Spleen (tissue), 11 donors: ENCODE measurements at regions not wholly inside any gene's neighbourhood (a gene's known extent, or its start where the extent isn't known, plus 50 kb on each side); places are given as distances from the start of the nearest gene placed in this dataset.

Experiments used
- DNase-seq: peaks from one replicate; pipeline ENCODE4 v3.0.0-alpha.2; 2020
- H3K27ac ChIP-seq, 8 donors: fragments of 200-600 bp; sonication (generic) in 7 of 8; 1 replicate in 4 of 8; 2 replicates in 4 of 8; pipeline versions ENCODE4 v1.5.0 to v1.8.0; 2016 to 2021; ENCODE audit warnings: inconsistent platforms in 4 of 8, mild to moderate bottlenecking in 4 of 8, moderate library complexity in 1 of 8
- H3K27me3 ChIP-seq, 7 donors: fragments of 200-600 bp; sonication (generic) in 6 of 7; replicated peaks in 1 of 7; 1 replicate in 4 of 7; 2 replicates in 3 of 7; pipeline versions ENCODE4 v1.5.0 to v1.8.0; 2016 to 2021; ENCODE audit warnings: inconsistent platforms in 3 of 7, mild to moderate bottlenecking in 1 of 7
- H3K36me3 ChIP-seq, 6 donors: fragments of 200-600 bp; sonication (generic) in 5 of 6; 1 replicate in 4 of 6; 2 replicates in 2 of 6; pipeline versions ENCODE4 v1.5.0 to v1.8.0; 2016 to 2021; ENCODE audit warnings: inconsistent platforms in 2 of 6
- H3K4me1 ChIP-seq, 6 donors: fragments of 200-600 bp; sonication (generic) in 5 of 6; 1 replicate in 3 of 6; 2 replicates in 3 of 6; pipeline versions ENCODE4 v1.5.0 to v1.8.0; 2016 to 2021; ENCODE audit warnings: inconsistent platforms in 3 of 6
- H3K4me3 ChIP-seq, 8 donors: fragments of 200-600 bp; sonication (generic) in 7 of 8; 1 replicate in 4 of 8; 2 replicates in 4 of 8; pipeline versions ENCODE4 v1.5.0 to v1.8.0; 2016 to 2021; ENCODE audit warnings: inconsistent platforms in 4 of 8, mild to moderate bottlenecking in 4 of 8, moderate library complexity in 2 of 8
- H3K9me3 ChIP-seq, 8 donors: fragments of 200-600 bp; sonication (generic) in 7 of 8; 1 replicate in 4 of 8; 2 replicates in 4 of 8; pipeline versions ENCODE4 v1.5.0 to v1.8.0; 2016 to 2021; ENCODE audit warnings: inconsistent platforms in 4 of 8
- POLR2A ChIP-seq, 3 donors: fragments of 450-650 bp; IDR thresholded peaks; one replicate each; pipeline ENCODE4 v1.5.1; 2017; ENCODE audit warnings: antibody characterized with exemption in 3 of 3, mild to moderate bottlenecking in 1 of 3
- POLR2AphosphoS5 ChIP-seq, 3 donors: sonication (generic); formaldehyde crosslinking; IDR thresholded peaks; one replicate each; pipeline ENCODE4 v1.5.1; 2017; ENCODE audit warnings: antibody characterized with exemption in 3 of 3
- WGBS, 5 donors: extraction: QIAGEN DNeasy Blood & Tissue Kit in 3 of 5; methylation state at CpG; one replicate each; pipeline versions ENCODE4 v1.1.5 to v1.1.7; 2013 to 2018; 5-methylcytosine and 5-hydroxymethylcytosine counted together
- intact Hi-C: fragments of 100-400 bp; cut with DNase I; formaldehyde crosslinking; loops from one replicate; pipeline ENCODE4 v1.15.0; 2023; ENCODE audit warnings: low total_unique reads
- TF ChIP-seq, protein P1 (sequence below), 11 experiments: fragments of 200-600 bp in 7 of 11; fragments of 450-650 bp in 4 of 11; sonication (generic) in 4 of 11; IDR thresholded peaks in 8 of 11; conservative IDR thresholded peaks in 3 of 11; 1 replicate in 7 of 11; 2 replicates in 4 of 11; pipeline versions ENCODE4 v1.4.0 to v1.8.0; 2016 to 2021; ENCODE audit warnings: antibody characterized with exemption in 11 of 11, inconsistent platforms in 4 of 11, mild to moderate bottlenecking in 1 of 11
- donor health status: healthy with polysubstance abuse.
- donor health status: DM: no; HTN: no; CAD: no; lungs with moderate emphysema.
- donor health status: DM: no; HTN: no; CAD: no.
- donor health status: Bipolar disorder and iron deficiency.
- donor health status: healthy.
- donor health status: DM: no; HTN: no; CAD: no.
- donor health status: DM: yes; HTN: yes; CAD: no.

DNA sequence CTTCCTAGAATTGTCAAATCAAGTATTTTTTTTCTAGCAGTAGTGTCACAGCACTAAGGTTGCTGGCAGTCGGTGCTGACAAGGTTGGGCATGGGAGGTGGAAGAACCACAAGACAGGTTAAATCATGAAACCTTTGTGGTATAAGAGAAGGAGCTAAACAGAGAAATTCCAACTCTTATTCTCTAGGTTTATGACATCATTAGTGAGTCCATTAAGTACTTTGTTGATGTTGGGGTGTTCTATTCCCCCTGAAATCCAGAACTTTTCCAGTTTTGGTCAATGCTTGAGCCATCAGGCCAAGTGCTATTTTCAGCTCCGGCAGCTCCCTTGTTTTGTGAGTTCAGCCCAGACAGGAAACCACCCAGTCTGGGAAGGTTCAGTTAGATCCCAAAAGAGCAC is 206.0 kb upstream of the SOX9 start:
- no peaks in the 10 kb centered on the region for H3K27me3 ChIP-seq
- no peaks in the 10 kb centered on the region for H3K9me3 ChIP-seq
- intact Hi-C loops: no loop called here
- no peaks in the 10 kb centered on the region for H3K36me3 ChIP-seq
- no peak for DNase-seq
- WGBS, 5 donors: 48 to 76% (median 55%) methylated on average over 2 of the region's 2 CpGs
- H3K4me1 ChIP-seq: no peaks in the 10 kb centered on the region
- TF ChIP-seq, protein P1, sequence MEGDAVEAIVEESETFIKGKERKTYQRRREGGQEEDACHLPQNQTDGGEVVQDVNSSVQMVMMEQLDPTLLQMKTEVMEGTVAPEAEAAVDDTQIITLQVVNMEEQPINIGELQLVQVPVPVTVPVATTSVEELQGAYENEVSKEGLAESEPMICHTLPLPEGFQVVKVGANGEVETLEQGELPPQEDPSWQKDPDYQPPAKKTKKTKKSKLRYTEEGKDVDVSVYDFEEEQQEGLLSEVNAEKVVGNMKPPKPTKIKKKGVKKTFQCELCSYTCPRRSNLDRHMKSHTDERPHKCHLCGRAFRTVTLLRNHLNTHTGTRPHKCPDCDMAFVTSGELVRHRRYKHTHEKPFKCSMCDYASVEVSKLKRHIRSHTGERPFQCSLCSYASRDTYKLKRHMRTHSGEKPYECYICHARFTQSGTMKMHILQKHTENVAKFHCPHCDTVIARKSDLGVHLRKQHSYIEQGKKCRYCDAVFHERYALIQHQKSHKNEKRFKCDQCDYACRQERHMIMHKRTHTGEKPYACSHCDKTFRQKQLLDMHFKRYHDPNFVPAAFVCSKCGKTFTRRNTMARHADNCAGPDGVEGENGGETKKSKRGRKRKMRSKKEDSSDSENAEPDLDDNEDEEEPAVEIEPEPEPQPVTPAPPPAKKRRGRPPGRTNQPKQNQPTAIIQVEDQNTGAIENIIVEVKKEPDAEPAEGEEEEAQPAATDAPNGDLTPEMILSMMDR (IDR thresholded peaks at IDR 0.05 in 8 of 11, conservative IDR thresholded peaks at IDR 0.05 in 3 of 11): no peak
- TF ChIP-seq POLR2A (IDR thresholded peaks at IDR 0.05) (no peak), POLR2AphosphoS5 (IDR thresholded peaks at IDR 0.05) (no peak)
- H3K4me3 ChIP-seq: no peak overlapping the region
- no peak overlapping the region for H3K27ac ChIP-seq

DNA sequence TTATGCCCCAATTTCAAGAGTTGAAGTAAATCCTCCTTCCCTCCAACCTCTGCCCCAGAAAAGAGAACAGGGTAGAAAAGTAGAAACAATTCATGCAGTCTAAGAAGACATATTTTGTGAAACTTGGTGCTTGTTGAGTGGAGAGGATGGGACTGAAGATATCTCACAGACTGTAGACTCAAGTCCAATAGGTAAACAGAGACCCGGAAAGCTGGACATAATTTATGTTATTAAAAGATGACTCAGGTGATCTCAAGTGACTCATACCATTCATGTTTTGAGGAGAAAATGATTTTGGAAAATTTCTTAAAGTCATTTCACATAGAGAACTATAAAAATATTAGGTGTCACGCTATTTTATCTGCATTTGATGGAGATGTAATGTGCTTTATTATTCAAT is 203.1 kb upstream of the SOX9 start:
- H3K4me3 ChIP-seq: no peak overlapping the region
- H3K4me1 ChIP-seq: no peaks in the 10 kb centered on the region
- intact Hi-C loops: no loop called here
- no peaks in the 10 kb centered on the region for H3K36me3 ChIP-seq
- no peaks in the 10 kb centered on the region for H3K27me3 ChIP-seq
- peaks cover 0 to 4% (median 0%) of the 10 kb centered on the region in 8 donors for H3K9me3 ChIP-seq
- TF ChIP-seq, protein P1 (IDR thresholded peaks at IDR 0.05 in 8 of 11, conservative IDR thresholded peaks at IDR 0.05 in 3 of 11): no peak
- TF ChIP-seq POLR2A (IDR thresholded peaks at IDR 0.05) (no peak), POLR2AphosphoS5 (IDR thresholded peaks at IDR 0.05) (no peak)
- no peak overlapping the region for H3K27ac ChIP-seq
- no peak for DNase-seq
- WGBS, 5 donors: 80 to 92% (median 88%) methylated on average over 2 of the region's 2 CpGs

DNA sequence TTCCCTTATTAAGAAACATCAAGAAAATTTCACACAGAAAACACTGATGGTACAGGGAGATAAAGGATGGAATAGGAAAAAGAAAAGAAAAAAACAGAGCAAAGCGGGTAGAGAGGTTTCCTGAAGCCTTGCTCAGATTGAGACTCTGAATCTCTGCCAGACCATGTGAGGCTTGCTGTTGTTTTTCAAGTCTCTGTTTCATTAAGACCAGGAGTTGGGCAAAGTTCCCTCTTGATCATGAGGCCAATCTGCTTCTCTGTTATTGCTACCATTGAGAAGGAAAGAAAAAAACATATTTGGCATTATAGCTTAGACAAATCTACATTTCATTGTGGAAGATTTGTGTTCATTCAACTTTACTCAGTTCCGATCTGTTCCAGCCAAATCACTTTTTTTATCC is 201.6 kb upstream of the SOX9 start:
- Histone ChIP-seq H3K4me1 (no peaks in the 10 kb centered on the region), H3K4me3 (no peak overlapping the region), H3K36me3 (no peaks in the 10 kb centered on the region), H3K27ac (no peak overlapping the region), H3K9me3 (peaks cover 0 to 4% (median 0%) of the 10 kb centered on the region in 8 donors), H3K27me3 (no peaks in the 10 kb centered on the region)
- intact Hi-C loops: no loop called here
- WGBS, 5 donors: 67 to 89% (median 75%) methylated on average over 2 of the region's 2 CpGs
- DNase-seq: no peak
- TF ChIP-seq POLR2AphosphoS5 (IDR thresholded peaks at IDR 0.05) (no peak), POLR2A (IDR thresholded peaks at IDR 0.05) (no peak)
- TF ChIP-seq, protein P1 (IDR thresholded peaks at IDR 0.05 in 8 of 11, conservative IDR thresholded peaks at IDR 0.05 in 3 of 11): no peak

DNA sequence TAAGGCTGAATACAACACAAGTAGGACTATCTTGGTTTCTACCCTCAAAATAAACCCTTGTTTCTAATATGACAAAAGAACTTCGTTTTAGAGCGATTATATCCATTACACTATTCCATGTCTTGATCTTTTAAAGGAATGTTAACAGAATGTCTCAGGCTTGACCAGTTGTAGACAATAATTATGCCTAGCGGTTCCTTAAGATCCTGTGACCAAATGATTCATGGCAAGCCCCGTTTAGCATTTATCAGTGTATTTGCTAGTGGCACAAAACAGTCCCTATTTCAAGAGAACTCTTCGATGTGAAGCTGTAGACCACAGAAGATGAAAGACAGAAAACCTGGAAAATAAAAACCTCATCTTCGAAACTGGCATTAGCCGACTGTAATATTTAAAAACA is 200.9 kb upstream of the SOX9 start:
- Histone ChIP-seq H3K4me1 (no peaks in the 10 kb centered on the region), H3K4me3 (no peak overlapping the region), H3K36me3 (no peaks in the 10 kb centered on the region), H3K27me3 (no peaks in the 10 kb centered on the region), H3K27ac (no peak overlapping the region), H3K9me3 (peaks cover 0 to 4% (median 0%) of the 10 kb centered on the region in 8 donors)
- TF ChIP-seq POLR2A (IDR thresholded peaks at IDR 0.05) (no peak), POLR2AphosphoS5 (IDR thresholded peaks at IDR 0.05) (no peak)
- TF ChIP-seq, protein P1 (IDR thresholded peaks at IDR 0.05 in 8 of 11, conservative IDR thresholded peaks at IDR 0.05 in 3 of 11): no peak
- DNase-seq: no peak
- intact Hi-C loops: no loop called here
- 63 to 80% (median 72%) methylated on average over 7 of the region's 7 CpGs for WGBS, 5 donors
